ENCODE measurements at regions not wholly inside any gene's neighbourhood (a gene's known extent, or its start where the extent isn't known, plus 50 kb on each side); places are given as distances from the start of the nearest gene placed in this dataset.

DNA sequence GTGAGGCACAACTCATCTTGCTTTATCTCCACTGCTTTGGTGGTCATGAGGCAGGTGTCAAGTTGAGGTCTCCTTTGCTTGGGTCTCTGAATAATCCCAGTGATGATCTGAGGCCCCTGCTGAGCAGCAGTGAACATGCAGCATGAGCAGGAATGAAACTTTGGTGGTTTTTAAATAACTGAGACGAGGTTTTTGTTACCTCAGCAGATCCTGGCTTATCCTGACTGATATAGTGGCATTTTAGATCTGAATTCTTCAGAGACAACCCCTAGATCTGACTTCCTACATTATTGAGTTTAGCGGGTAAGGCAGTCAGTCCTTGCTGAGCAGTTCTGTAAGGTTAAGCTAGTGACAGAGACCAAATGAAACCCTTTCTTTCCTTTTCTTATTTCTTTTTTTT, 230.4 kb downstream of the ARRDC4 start:
- no peak for TF ChIP-seq TAF1 (IDR thresholded peaks at IDR 0.05; ENCODE audit: borderline replicate concordance, insufficient read depth, low read length)
- no peak for TF ChIP-seq POLR2AphosphoS5 (IDR thresholded peaks at IDR 0.05; ENCODE audit: low read depth, low read length)
- TF ChIP-seq, protein P1, sequence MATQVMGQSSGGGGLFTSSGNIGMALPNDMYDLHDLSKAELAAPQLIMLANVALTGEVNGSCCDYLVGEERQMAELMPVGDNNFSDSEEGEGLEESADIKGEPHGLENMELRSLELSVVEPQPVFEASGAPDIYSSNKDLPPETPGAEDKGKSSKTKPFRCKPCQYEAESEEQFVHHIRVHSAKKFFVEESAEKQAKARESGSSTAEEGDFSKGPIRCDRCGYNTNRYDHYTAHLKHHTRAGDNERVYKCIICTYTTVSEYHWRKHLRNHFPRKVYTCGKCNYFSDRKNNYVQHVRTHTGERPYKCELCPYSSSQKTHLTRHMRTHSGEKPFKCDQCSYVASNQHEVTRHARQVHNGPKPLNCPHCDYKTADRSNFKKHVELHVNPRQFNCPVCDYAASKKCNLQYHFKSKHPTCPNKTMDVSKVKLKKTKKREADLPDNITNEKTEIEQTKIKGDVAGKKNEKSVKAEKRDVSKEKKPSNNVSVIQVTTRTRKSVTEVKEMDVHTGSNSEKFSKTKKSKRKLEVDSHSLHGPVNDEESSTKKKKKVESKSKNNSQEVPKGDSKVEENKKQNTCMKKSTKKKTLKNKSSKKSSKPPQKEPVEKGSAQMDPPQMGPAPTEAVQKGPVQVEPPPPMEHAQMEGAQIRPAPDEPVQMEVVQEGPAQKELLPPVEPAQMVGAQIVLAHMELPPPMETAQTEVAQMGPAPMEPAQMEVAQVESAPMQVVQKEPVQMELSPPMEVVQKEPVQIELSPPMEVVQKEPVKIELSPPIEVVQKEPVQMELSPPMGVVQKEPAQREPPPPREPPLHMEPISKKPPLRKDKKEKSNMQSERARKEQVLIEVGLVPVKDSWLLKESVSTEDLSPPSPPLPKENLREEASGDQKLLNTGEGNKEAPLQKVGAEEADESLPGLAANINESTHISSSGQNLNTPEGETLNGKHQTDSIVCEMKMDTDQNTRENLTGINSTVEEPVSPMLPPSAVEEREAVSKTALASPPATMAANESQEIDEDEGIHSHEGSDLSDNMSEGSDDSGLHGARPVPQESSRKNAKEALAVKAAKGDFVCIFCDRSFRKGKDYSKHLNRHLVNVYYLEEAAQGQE (IDR thresholded peaks at IDR 0.05; ENCODE audit: insufficient read depth in 1 of 2, low read depth in 2 of 2, low read length in 2 of 2) = no peak
- no peak for TF ChIP-seq SIN3A (IDR thresholded peaks at IDR 0.05; ENCODE audit: borderline replicate concordance, insufficient read depth, low read length)

All from PFSK-1 (cell line).